ENCODE measurements at regions not wholly inside any gene's neighbourhood (a gene's known extent, or its start where the extent isn't known, plus 50 kb on each side); places are given as distances from the start of the nearest gene placed in this dataset.

GRCh38 chr6:11653028-11653583, 115.6 kb downstream of the TMEM170B start:
- CTCF ChIA-PET (ENCODE audit: low intra/inter-chr PET ratio): interaction anchor here (1.5 kb wide), 1 partner anchor 636 kb away, joined by 4 read pairs; the partner anchor contains the start of gene EDN1
- H3K27ac ChIP-seq (ENCODE audit: extremely low read depth, low read depth, low read length): no peak overlapping the region

More at GRCh38 chr6:11653028-11653583, 115.6 kb downstream of the TMEM170B start:
- no TSS peak for BruUV-seq (replicated peaks)
- H3K4me3 ChIP-seq: no peak overlapping the region
- H2AFZ ChIP-seq (ENCODE audit: low read depth, low read length): no peak overlapping the region
- no peaks in the 10 kb centered on the region for H3K36me3 ChIP-seq (ENCODE audit: control insufficient read depth, insufficient read depth, low read length)
- no peak overlapping the region for H3K9ac ChIP-seq (ENCODE audit: insufficient read depth in 1 of 2, low read depth in 2 of 2, low read length in 2 of 2)
- DNase-seq (ENCODE audit: extremely low read depth in 1 of 4, low spot score in 3 of 4): peak in 3 of 4 experiments; percentile 24 to 33 (median 30)
- no peaks in the 10 kb centered on the region for H3K79me2 ChIP-seq (ENCODE audit: control insufficient read depth, insufficient read depth, low read length)
- H3K4me1 ChIP-seq (replicated peaks in 1 of 2; ENCODE audit: control insufficient read depth in 2 of 2, insufficient read depth in 2 of 2, low read length in 2 of 2): no peaks in the 10 kb centered on the region
- H3K9me3 ChIP-seq (replicated peaks; ENCODE audit: control insufficient read depth, insufficient read depth, low read depth, low read length): no peaks in the 10 kb centered on the region
- peaks cover 25 to 48% of the 10 kb centered on the region in 2 experiments for H3K27me3 ChIP-seq (ENCODE audit: control insufficient read depth in 2 of 2, insufficient read depth in 2 of 2, low read length in 2 of 2)
- POLR2A ChIA-PET: interaction anchor here (0.5 to 1.3 kb wide), 2 partner anchors 13 to 75 kb away, joined by 3 read pairs; no protein-coding TSS in a partner anchor
- intact Hi-C loops (cut with micrococcal nuclease) (no loop called here), in situ Hi-C loops (cut with MboI) (loop anchor here (5.0 to 10.0 kb wide), 2 partner anchors 639 to 952 kb away; partner anchors contain the start of gene EDN1)
- H4K20me1 ChIP-seq (replicated peaks; ENCODE audit: control insufficient read depth, insufficient read depth, low read length): no peaks in the 10 kb centered on the region
- H3K4me2 ChIP-seq (ENCODE audit: insufficient read depth, low read length): no peak overlapping the region
- ATAC-seq: no peak; the same call in 2 of the 3 replicates
- WGBS (ENCODE audit: insufficient coverage, low coverage, missing lambda C conversion rate): under 1% methylated on average over 8 of the region's 8 CpGs
- H3K9me1 ChIP-seq (ENCODE audit: control insufficient read depth, insufficient read depth, low read length): no peaks in the 10 kb centered on the region
- no peak for FAIRE-seq
- peak; percentile 36; the same call in 1 of the 2 replicates for TF ChIP-seq JUND (IDR thresholded peaks at IDR 0.05; ENCODE audit: borderline replicate concordance, low read depth, low read length)
- peak; percentile 31; the same call in 1 of the 3 replicates for TF ChIP-seq JUND (tag; IDR thresholded peaks at IDR 0.05; ENCODE audit: borderline replicate concordance, low read depth, low read length)
- TF ChIP-seq, protein P1, sequence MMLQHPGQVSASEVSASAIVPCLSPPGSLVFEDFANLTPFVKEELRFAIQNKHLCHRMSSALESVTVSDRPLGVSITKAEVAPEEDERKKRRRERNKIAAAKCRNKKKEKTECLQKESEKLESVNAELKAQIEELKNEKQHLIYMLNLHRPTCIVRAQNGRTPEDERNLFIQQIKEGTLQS (IDR thresholded peaks at IDR 0.05): peak; percentile 52
- TF ChIP-seq, protein P1 (CRISPR knock-in tag; conservative IDR thresholded peaks at IDR 0.05): no peak
- TF ChIP-seq SMARCC2 (IDR thresholded peaks at IDR 0.05; ENCODE audit: low read depth): no peak

Data from K562 (cell line).